ENCODE measurements at regions not wholly inside any gene's neighbourhood (a gene's known extent, or its start where the extent isn't known, plus 50 kb on each side); places are given as distances from the start of the nearest gene placed in this dataset.

DNA sequence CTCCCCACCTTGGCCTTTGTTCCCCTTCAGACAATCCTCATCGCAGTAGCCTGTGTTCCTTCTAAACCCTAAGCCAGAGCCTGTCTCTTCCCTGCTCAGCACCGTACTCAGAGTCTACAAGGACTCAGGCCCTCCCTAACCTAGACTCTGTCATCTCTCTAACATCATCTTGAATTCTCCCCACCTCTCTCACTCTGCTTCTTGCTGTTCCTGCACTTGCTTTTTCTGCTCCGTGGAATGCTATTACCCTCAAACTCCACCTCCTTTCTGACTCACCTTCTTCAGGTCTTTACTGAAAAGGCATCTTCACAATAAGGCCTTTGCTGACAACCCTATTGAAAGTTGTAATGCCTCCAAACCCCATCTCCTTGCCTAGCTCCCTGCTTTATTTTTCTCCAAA lies 141.0 kb downstream of the DKK1 start:
- Histone ChIP-seq H3K9me3 (ENCODE audit: control insufficient read depth, insufficient read depth, low read length) (no peaks in the 10 kb centered on the region), H3K36me3 (ENCODE audit: control insufficient read depth, insufficient read depth, low read length) (no peaks in the 10 kb centered on the region), H3K9ac (ENCODE audit: low read depth, low read length) (no peak overlapping the region), H3K27ac (ENCODE audit: low read depth, low read length) (no peak overlapping the region), H3K27me3 (ENCODE audit: control insufficient read depth, insufficient read depth, low read length) (no peaks in the 10 kb centered on the region), H3K4me1 (ENCODE audit: control insufficient read depth, insufficient read depth, low read length) (peaks cover 9% of the 10 kb centered on the region), H3K4me3 (ENCODE audit: low read depth, low read length) (no peak overlapping the region)

DNA sequence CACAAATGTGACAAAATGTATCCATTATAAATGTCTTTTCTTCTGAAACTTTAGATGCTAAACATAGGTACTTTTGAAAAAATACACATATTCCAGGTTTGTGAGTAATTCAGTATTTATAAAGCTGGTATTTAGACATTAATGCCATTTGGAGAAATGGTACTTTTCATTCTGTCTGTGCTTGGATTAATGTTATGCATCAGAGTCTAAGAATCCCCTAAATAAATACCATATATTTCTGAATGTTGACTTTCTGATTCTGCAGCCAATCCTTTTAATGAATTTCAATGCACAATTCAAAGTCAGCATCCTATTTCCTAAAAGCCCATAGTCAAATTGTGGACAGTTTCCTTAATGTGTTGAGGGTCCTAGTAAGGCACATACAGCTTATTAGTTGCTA lies 145.0 kb downstream of the DKK1 start:
- Histone ChIP-seq H3K4me3 (ENCODE audit: low read depth, low read length) (no peak overlapping the region), H3K36me3 (ENCODE audit: control insufficient read depth, insufficient read depth, low read length) (no peaks in the 10 kb centered on the region), H3K27me3 (ENCODE audit: control insufficient read depth, insufficient read depth, low read length) (no peaks in the 10 kb centered on the region), H3K9ac (ENCODE audit: low read depth, low read length) (no peak overlapping the region), H3K4me1 (ENCODE audit: control insufficient read depth, insufficient read depth, low read length) (peaks cover 15% of the 10 kb centered on the region; the same call in 1 of the 2 replicates), H3K9me3 (ENCODE audit: control insufficient read depth, insufficient read depth, low read length) (no peaks in the 10 kb centered on the region), H3K27ac (ENCODE audit: low read depth, low read length) (no peak overlapping the region)

DNA sequence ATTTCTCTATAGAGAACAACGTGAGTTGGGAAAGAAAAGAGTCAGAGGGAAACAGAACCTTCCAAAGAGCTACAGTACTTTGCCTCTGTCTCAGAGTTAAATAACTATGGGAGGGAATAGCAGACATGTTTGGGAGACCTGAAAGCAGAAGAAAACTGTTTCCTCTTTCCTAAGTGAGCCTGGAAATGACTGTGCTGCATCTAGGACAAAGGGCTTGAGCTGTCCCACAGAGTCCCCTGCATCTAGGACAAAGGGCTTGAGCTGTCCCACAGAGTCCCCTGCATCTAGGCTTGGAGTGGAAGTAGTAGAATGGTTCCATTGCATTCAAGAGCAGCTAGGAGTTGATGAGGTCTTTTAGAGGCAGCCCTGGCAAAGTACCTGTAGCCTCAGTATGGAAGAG lies 149.7 kb downstream of the DKK1 start:
- no peaks in the 10 kb centered on the region for H3K36me3 ChIP-seq (ENCODE audit: control insufficient read depth, insufficient read depth, low read length)
- peaks cover 15% of the 10 kb centered on the region; the same call in 1 of the 2 replicates for H3K4me1 ChIP-seq (ENCODE audit: control insufficient read depth, insufficient read depth, low read length)
- H3K9me3 ChIP-seq (ENCODE audit: control insufficient read depth, insufficient read depth, low read length), result no peaks in the 10 kb centered on the region
- H3K4me3 ChIP-seq (ENCODE audit: low read depth, low read length), result no peak overlapping the region
- no peak overlapping the region for H3K27ac ChIP-seq (ENCODE audit: low read depth, low read length)
- H3K9ac ChIP-seq (ENCODE audit: low read depth, low read length), result no peak overlapping the region
- H3K27me3 ChIP-seq (ENCODE audit: control insufficient read depth, insufficient read depth, low read length), result no peaks in the 10 kb centered on the region

DNA sequence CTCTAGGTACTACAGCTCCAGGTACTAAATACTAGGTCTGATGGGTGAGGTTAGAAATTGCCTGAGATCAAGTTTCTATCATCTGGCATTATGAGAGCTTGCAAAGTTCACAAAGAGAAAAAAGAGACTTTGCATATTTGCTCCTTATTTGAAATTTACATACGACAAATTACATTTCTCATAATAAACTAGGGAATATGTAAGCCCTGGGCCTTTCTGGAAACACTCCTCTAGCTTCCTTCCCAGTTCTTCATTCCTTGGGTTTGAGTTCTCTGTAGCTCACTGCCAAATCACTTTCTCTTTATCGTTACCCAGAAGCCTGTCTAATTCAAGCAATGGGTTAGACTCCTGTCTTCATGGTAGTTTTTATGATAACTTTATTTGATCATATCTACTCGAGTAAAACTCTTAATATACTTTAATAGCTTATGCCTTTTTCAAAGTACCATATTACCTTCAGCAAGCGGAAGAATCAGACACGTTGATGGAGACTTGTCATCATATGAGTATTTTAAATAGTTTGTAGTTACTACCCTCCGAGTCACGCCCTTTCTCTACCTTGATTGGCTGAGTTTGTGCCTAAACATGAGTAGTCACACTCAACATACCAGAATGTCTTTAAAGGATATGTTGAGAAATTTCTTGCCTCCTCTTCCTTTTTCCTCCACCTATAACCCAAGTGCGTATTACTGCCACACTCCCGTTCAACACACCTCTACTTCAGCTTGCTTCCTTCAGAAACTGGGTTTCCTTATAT lies 150.5 kb downstream of the DKK1 start:
- Histone ChIP-seq H3K9ac (ENCODE audit: low read depth, low read length) (no peak overlapping the region), H3K4me3 (ENCODE audit: low read depth, low read length) (no peak overlapping the region), H3K36me3 (ENCODE audit: control insufficient read depth, insufficient read depth, low read length) (no peaks in the 10 kb centered on the region), H3K4me1 (ENCODE audit: control insufficient read depth, insufficient read depth, low read length) (peaks cover 17% of the 10 kb centered on the region; the same call in 1 of the 2 replicates), H3K27me3 (ENCODE audit: control insufficient read depth, insufficient read depth, low read length) (no peaks in the 10 kb centered on the region), H3K9me3 (ENCODE audit: control insufficient read depth, insufficient read depth, low read length) (no peaks in the 10 kb centered on the region), H3K27ac (ENCODE audit: low read depth, low read length) (no peak overlapping the region)

DNA sequence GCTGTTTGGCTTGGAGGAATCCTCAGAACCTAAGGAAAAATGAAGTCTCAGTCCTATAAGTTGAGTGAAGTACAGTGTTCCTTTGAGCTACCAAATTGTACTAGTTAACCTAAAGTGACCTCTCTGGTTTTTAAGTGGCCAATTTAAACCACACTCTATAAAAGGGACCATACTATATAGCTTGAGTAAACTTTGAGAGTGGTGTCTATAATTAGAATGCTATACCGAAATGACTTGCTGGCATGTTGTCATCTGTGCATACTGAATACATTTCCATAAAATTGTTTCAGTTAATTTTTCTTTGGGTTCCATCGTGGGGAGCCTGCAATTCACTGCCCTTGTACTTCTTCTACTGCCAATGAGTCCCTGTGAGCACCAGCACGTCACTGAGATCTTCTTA lies 151.1 kb downstream of the DKK1 start:
- Histone ChIP-seq H3K27ac (ENCODE audit: low read depth, low read length) (no peak overlapping the region), H3K4me3 (ENCODE audit: low read depth, low read length) (no peak overlapping the region), H3K4me1 (ENCODE audit: control insufficient read depth, insufficient read depth, low read length) (peaks cover 23% of the 10 kb centered on the region; the same call in 1 of the 2 replicates), H3K9me3 (ENCODE audit: control insufficient read depth, insufficient read depth, low read length) (no peaks in the 10 kb centered on the region), H3K27me3 (ENCODE audit: control insufficient read depth, insufficient read depth, low read length) (no peaks in the 10 kb centered on the region), H3K9ac (ENCODE audit: low read depth, low read length) (no peak overlapping the region), H3K36me3 (ENCODE audit: control insufficient read depth, insufficient read depth, low read length) (no peaks in the 10 kb centered on the region)

DNA sequence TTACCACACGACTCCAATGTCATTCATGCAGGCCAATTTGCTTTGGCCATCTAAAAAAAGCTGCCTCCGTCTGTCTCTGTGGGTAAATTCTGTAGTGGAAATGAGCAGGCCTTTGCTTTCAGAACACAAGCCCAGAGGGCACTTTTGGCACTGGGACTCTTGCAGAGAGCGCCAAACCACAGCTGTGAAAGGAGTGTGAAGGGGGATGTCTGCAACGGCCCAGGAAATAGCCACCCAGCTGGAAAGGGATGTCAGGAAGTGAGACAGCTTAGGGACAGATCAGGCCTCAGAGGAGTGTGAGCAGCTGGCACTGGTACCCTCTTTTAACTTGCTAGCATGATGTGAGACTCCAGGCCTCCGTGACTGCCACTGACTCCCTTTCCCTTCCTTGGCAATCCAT lies 152.4 kb downstream of the DKK1 start:
- H3K4me3 ChIP-seq (ENCODE audit: low read depth, low read length), result no peak overlapping the region
- no peaks in the 10 kb centered on the region for H3K9me3 ChIP-seq (ENCODE audit: control insufficient read depth, insufficient read depth, low read length)
- no peak overlapping the region for H3K9ac ChIP-seq (ENCODE audit: low read depth, low read length)
- peaks cover 26% of the 10 kb centered on the region; the same call in 1 of the 2 replicates for H3K4me1 ChIP-seq (ENCODE audit: control insufficient read depth, insufficient read depth, low read length)
- no peaks in the 10 kb centered on the region for H3K36me3 ChIP-seq (ENCODE audit: control insufficient read depth, insufficient read depth, low read length)
- no peaks in the 10 kb centered on the region for H3K27me3 ChIP-seq (ENCODE audit: control insufficient read depth, insufficient read depth, low read length)
- H3K27ac ChIP-seq (ENCODE audit: low read depth, low read length), result no peak overlapping the region

DNA sequence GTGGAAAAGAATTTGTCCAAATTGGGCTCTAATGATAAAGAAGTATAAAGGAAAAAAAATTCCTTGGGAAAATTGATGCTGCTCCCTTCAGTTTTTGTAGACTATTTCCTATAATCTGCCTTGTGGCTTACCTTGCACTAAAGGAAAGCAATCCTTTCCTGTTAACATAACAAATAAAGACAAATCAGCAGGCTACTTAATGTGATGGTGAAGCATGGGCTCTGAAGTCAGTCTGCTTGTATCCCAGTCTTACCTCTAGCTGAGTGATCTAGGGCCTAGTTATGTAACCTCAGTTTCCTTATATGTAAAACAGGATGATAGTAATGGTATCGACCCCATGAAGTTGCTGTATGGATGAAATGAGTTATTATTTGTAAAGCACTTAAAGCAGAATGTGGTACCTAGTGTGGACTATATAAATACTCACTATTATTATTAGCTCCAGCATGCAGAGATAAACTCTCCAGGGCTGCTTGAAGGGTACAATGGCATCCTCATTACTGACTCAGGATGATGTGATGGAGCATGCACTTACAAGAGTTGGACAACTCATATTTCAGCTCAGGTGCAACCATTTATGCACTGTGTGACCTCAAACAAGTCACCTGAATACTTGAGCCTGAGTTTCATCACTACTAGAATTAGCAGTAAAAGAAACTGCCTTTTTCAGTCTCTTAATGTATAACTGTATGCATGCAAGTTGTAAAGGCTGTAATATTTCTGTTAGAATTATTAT lies 156.1 kb downstream of the DKK1 start:
- Histone ChIP-seq H3K9ac (ENCODE audit: low read depth, low read length) (no peak overlapping the region), H3K36me3 (ENCODE audit: control insufficient read depth, insufficient read depth, low read length) (no peaks in the 10 kb centered on the region), H3K9me3 (ENCODE audit: control insufficient read depth, insufficient read depth, low read length) (no peaks in the 10 kb centered on the region), H3K4me3 (ENCODE audit: low read depth, low read length) (no peak overlapping the region), H3K27me3 (ENCODE audit: control insufficient read depth, insufficient read depth, low read length) (no peaks in the 10 kb centered on the region), H3K4me1 (ENCODE audit: control insufficient read depth, insufficient read depth, low read length) (peaks cover 11% of the 10 kb centered on the region; the same call in 1 of the 2 replicates), H3K27ac (ENCODE audit: low read depth, low read length) (no peak overlapping the region)

DNA sequence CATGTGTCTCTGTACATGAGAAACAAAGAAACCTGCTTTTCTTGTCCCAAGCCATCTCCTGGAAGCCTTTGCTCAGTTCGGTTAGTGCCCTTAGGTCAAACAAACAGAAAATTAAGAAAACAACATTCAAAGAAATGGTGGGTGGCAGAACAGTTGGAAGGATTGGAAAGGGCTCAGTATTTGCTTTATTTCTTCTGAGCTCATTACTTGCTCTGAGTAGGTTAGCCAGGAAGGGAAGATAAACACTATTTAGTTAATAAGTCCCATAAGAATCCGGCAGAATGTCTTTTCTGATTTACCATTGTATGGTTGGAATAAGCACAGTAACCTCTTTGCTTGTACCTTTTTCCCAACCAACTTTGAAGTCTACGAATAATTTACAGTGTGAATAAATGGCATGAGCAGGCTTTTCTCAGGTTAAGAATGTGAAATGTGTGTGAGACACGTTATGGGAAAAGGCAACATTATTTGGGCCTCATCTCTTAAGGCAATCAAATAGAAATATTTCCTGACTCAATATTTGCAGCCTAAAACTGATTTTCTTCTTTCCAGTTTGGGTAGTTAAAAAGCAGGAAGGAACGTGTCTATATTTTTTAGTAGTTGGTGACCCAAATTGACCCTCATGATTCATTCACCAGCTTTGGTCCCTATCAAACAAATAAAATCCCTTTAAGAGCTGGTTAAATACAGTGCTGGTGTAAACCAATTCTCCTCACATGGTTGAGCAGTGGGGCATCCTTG lies 158.5 kb downstream of the DKK1 start:
- Histone ChIP-seq H3K36me3 (ENCODE audit: control insufficient read depth, insufficient read depth, low read length) (no peaks in the 10 kb centered on the region), H3K9me3 (ENCODE audit: control insufficient read depth, insufficient read depth, low read length) (no peaks in the 10 kb centered on the region), H3K9ac (ENCODE audit: low read depth, low read length) (no peak overlapping the region), H3K4me1 (ENCODE audit: control insufficient read depth, insufficient read depth, low read length) (peaks cover 11% of the 10 kb centered on the region; the same call in 1 of the 2 replicates), H3K27me3 (ENCODE audit: control insufficient read depth, insufficient read depth, low read length) (no peaks in the 10 kb centered on the region), H3K4me3 (ENCODE audit: low read depth, low read length) (no peak overlapping the region), H3K27ac (ENCODE audit: low read depth, low read length) (no peak overlapping the region)

DNA sequence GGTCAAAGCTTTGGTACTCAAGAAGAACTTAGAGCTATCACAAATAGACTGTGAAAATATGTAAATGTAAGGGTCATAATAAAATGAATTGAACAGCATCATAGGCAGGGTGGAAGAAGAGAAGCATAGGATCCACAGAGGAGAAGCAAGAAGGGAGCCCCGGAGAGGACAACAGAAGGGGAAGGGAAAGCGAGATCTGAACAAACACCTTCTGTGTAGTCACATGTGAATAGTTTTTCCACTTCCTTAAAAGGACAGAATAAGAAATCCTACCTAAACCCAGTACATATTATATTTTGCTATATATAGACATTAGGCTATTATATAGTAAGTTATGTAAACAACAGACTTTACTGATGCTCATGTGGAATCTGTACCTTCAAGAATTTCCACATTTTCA lies 160.2 kb downstream of the DKK1 start:
- no peaks in the 10 kb centered on the region for H3K36me3 ChIP-seq (ENCODE audit: control insufficient read depth, insufficient read depth, low read length)
- no peak overlapping the region for H3K9ac ChIP-seq (ENCODE audit: low read depth, low read length)
- H3K4me3 ChIP-seq (ENCODE audit: low read depth, low read length), result no peak overlapping the region
- no peaks in the 10 kb centered on the region for H3K27me3 ChIP-seq (ENCODE audit: control insufficient read depth, insufficient read depth, low read length)
- H3K4me1 ChIP-seq (ENCODE audit: control insufficient read depth, insufficient read depth, low read length), result peaks cover 11% of the 10 kb centered on the region; the same call in 1 of the 2 replicates
- H3K9me3 ChIP-seq (ENCODE audit: control insufficient read depth, insufficient read depth, low read length), result no peaks in the 10 kb centered on the region
- H3K27ac ChIP-seq (ENCODE audit: low read depth, low read length), result no peak overlapping the region

DNA sequence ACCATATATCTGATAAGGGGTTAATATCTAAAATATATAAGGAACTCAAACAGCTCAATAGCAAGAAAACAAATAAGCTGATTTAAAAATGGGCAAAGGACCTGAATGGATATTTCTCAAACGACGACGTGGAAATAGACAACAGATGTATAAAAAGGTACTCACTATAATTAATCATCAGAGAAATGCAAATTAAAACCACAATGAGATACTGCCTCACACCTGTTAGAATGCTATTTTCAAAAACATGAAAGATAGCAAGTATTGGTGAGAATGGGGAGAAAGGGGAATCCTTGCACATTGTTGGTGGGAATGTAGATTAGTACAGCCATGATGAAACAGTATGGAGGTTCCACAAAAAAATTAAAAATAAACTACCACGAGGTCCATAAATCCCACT lies 163.2 kb downstream of the DKK1 start:
- H3K27me3 ChIP-seq (ENCODE audit: control insufficient read depth, insufficient read depth, low read length), result no peaks in the 10 kb centered on the region
- no peaks in the 10 kb centered on the region for H3K36me3 ChIP-seq (ENCODE audit: control insufficient read depth, insufficient read depth, low read length)
- H3K4me3 ChIP-seq (ENCODE audit: low read depth, low read length), result no peak overlapping the region
- H3K9ac ChIP-seq (ENCODE audit: low read depth, low read length), result no peak overlapping the region
- H3K4me1 ChIP-seq (ENCODE audit: control insufficient read depth, insufficient read depth, low read length), result no peaks in the 10 kb centered on the region
- no peaks in the 10 kb centered on the region for H3K9me3 ChIP-seq (ENCODE audit: control insufficient read depth, insufficient read depth, low read length)
- H3K27ac ChIP-seq (ENCODE audit: low read depth, low read length), result no peak overlapping the region

DNA sequence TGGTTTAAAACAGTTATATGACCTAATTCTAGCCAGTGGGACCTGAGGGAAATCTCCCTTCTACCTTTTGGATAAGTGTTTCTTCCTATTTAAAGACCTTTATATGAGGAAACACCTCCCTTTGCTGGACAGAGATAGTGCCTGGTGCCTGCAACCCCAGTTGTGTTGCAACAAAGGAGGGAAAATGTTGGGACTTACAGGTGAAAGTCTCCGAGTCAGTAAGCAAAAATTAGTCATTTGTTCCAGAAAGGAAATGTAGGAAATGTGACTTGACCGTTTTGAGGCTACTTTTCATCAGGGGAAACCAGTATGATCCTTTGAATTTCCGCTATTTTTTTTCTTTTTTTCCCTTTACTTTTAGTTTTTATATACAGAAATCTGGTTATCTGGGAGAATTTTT lies 165.5 kb downstream of the DKK1 start:
- no peaks in the 10 kb centered on the region for H3K27me3 ChIP-seq (ENCODE audit: control insufficient read depth, insufficient read depth, low read length)
- H3K4me3 ChIP-seq (ENCODE audit: low read depth, low read length), result no peak overlapping the region
- H3K9me3 ChIP-seq (ENCODE audit: control insufficient read depth, insufficient read depth, low read length), result no peaks in the 10 kb centered on the region
- H3K27ac ChIP-seq (ENCODE audit: low read depth, low read length), result no peak overlapping the region
- no peaks in the 10 kb centered on the region for H3K36me3 ChIP-seq (ENCODE audit: control insufficient read depth, insufficient read depth, low read length)
- H3K4me1 ChIP-seq (ENCODE audit: control insufficient read depth, insufficient read depth, low read length), result no peaks in the 10 kb centered on the region
- H3K9ac ChIP-seq (ENCODE audit: low read depth, low read length), result no peak overlapping the region

All from HUES48 (cell line).